PC-9 (cell line): ENCODE measurements at regions not wholly inside any gene's neighbourhood (a gene's known extent, or its start where the extent isn't known, plus 50 kb on each side); places are given as distances from the start of the nearest gene placed in this dataset.

Source experiments
- EZH2 ChIP-seq: fragments of 200-600 bp; sonication (generic); IDR thresholded peaks from 2 replicates; pipeline ENCODE4 v1.8.0; 2017; ENCODE audit warnings: antibody characterized with exemption, low read depth
- TF ChIP-seq, protein P1 (sequence below): fragments of 200-600 bp; sonication (generic); conservative IDR thresholded peaks from 2 replicates; pipeline ENCODE4 v1.6.1; 2017; ENCODE audit warnings: mixed run types, antibody characterized with exemption, mild to moderate bottlenecking, moderate library complexity

DNA sequence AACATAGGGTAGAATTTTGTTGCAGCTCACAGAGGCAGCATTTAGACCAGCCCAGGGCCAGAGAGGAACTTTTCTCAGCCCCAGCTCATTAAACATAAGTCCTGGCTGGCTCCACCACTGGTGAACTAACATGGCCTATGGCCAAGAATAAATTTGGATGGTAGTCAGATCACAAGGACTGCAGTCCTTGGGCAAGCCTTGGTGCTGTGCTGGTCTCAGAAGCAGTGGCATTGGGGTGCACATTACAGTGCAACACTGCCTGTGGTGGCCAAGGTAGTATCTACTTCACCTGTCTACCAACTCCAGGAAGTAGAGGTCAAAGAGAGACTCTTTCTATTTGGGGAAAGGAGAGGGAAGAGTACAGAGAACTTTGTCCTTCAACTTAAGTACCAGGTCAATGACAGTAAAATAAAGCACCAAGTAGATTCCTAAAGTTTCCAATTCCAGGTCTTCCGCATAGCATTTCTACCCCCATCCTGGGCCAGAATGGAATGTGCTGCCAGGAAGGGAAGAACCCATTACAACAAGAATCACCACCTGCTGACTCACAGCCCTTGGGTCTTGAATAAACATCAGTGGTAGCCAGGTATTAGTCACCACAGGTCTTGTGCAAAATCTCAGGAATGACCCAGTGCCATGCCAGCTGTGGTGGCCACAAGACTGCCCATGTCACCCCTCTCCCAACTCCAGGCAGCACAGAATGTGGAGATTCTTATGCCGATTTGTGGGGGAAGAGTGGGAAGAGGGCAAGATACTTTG, 155.4 kb upstream of the FSIP2 start:
- TF ChIP-seq, protein P1, sequence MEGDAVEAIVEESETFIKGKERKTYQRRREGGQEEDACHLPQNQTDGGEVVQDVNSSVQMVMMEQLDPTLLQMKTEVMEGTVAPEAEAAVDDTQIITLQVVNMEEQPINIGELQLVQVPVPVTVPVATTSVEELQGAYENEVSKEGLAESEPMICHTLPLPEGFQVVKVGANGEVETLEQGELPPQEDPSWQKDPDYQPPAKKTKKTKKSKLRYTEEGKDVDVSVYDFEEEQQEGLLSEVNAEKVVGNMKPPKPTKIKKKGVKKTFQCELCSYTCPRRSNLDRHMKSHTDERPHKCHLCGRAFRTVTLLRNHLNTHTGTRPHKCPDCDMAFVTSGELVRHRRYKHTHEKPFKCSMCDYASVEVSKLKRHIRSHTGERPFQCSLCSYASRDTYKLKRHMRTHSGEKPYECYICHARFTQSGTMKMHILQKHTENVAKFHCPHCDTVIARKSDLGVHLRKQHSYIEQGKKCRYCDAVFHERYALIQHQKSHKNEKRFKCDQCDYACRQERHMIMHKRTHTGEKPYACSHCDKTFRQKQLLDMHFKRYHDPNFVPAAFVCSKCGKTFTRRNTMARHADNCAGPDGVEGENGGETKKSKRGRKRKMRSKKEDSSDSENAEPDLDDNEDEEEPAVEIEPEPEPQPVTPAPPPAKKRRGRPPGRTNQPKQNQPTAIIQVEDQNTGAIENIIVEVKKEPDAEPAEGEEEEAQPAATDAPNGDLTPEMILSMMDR: no peak
- TF ChIP-seq EZH2: no peak
